Left lobe of liver (tissue), 2 donors: ENCODE measurements at regions not wholly inside any gene's neighbourhood (a gene's known extent, or its start where the extent isn't known, plus 50 kb on each side); places are given as distances from the start of the nearest gene placed in this dataset.

Experiments used
- ATAC-seq: fragments of 200-7000 bp; cut with Tn5 transposase; one replicate; pipeline ENCODE4 v1.9.1; 2020; ENCODE audit warnings: mild to moderate bottlenecking, moderate library complexity
- DNase-seq: peaks from one replicate; pipeline ENCODE4 v3.0.0-alpha.2; 2020; ENCODE audit warnings: low spot score
- donor health status: DM: no; HTN: no; CAD: no; lungs with moderate emphysema.
- donor health status: DM: no; HTN: yes; CAD: no.

- no peak for DNase-seq
- no peak for ATAC-seq
These were observed 279.8 kb downstream of the UTP18 start for GRCh38 chr17:51540151-51540550.

GRCh38 chr17:51541215-51541614 is 280.9 kb downstream of the UTP18 start:
- DNase-seq, result no peak
- ATAC-seq, result no peak

- ATAC-seq (no peak), DNase-seq (no peak)
These were observed 285.8 kb downstream of the UTP18 start for GRCh38 chr17:51546114-51546513.

GRCh38 chr17:51548125-51548524 is 287.8 kb downstream of the UTP18 start:
- DNase-seq (no peak), ATAC-seq (no peak)

- DNase-seq, result no peak
- no peak for ATAC-seq
These were observed 294.8 kb downstream of the UTP18 start for GRCh38 chr17:51555153-51555552.

- DNase-seq (peak; percentile 93), ATAC-seq (peak; percentile 93)
These were observed 299.4 kb downstream of the UTP18 start for GRCh38 chr17:51559778-51560177.

- ATAC-seq (peak; percentile 8), DNase-seq (no peak)
These were observed 300.1 kb downstream of the UTP18 start for GRCh38 chr17:51560398-51560797.

GRCh38 chr17:51563961-51564360 is 303.6 kb downstream of the UTP18 start:
- no peak for DNase-seq
- no peak for ATAC-seq

- ATAC-seq, result no peak
- no peak for DNase-seq
These were observed 311.8 kb downstream of the UTP18 start for GRCh38 chr17:51572115-51572514.
